DND-41 (cell line): ENCODE measurements at regions not wholly inside any gene's neighbourhood (a gene's known extent, or its start where the extent isn't known, plus 50 kb on each side); places are given as distances from the start of the nearest gene placed in this dataset.

Experiments used
- ATAC-seq: fragments of 200-7000 bp; cut with Tn5 transposase; 3 replicates; pipeline ENCODE4 v1.9.1; 2021; ENCODE audit warnings: low read depth; ENCODE audit not compliant: insufficient read depth
- DNase-seq: peaks from one replicate; pipeline ENCODE4 v3.0.0-alpha.2; 2020
- H2AFZ ChIP-seq: 2 replicates; pipeline ENCODE4 v1.6.0; 2012; ENCODE audit warnings: low read depth, low read length
- H3K27ac ChIP-seq: 2 replicates; pipeline ENCODE4 v1.5.1; 2012; ENCODE audit warnings: low read length, inconsistent platforms
- H3K27me3 ChIP-seq: fragments of 200-600 bp; sonication (generic); 2 replicates; pipeline ENCODE4 v1.6.0; 2012; ENCODE audit warnings: low read length, mild to moderate bottlenecking, inconsistent platforms; ENCODE audit not compliant: insufficient read depth, poor library complexity
- H3K36me3 ChIP-seq: 2 replicates; pipeline ENCODE4 v1.5.1; 2012; ENCODE audit warnings: low read length, inconsistent platforms; ENCODE audit not compliant: insufficient read depth
- H3K4me1 ChIP-seq: 2 replicates; pipeline ENCODE4 v1.5.1; 2012; ENCODE audit warnings: mild to moderate bottlenecking, low read length; ENCODE audit not compliant: insufficient read depth
- H3K4me2 ChIP-seq: 2 replicates; pipeline ENCODE4 v1.6.0; 2012; ENCODE audit warnings: mild to moderate bottlenecking, moderate library complexity, low read length, inconsistent platforms; ENCODE audit not compliant: insufficient read depth
- H3K4me3 ChIP-seq, 2 experiments: fragments of 200-600 bp in 1 of 2; shearing (Covaris generic) in 1 of 2; 2 replicates each; pipeline ENCODE4 v1.5.1; 2012 to 2016; ENCODE audit warnings: inconsistent platforms in 2 of 2, low read length in 2 of 2, mild to moderate bottlenecking in 2 of 2, low read depth in 1 of 2, moderate library complexity in 1 of 2
- H3K79me2 ChIP-seq: 2 replicates; pipeline ENCODE4 v1.6.0; 2012; ENCODE audit warnings: low read length, inconsistent platforms; ENCODE audit not compliant: insufficient read depth
- H3K9ac ChIP-seq: 2 replicates; pipeline ENCODE4 v1.6.0; 2012; ENCODE audit warnings: low read depth, mild to moderate bottlenecking, inconsistent platforms, low read length, moderate library complexity
- H3K9me3 ChIP-seq: 2 replicates; pipeline ENCODE4 v1.5.1; 2012; ENCODE audit warnings: low read length, moderate library complexity, mild to moderate bottlenecking, inconsistent platforms; ENCODE audit not compliant: insufficient read depth, severe bottlenecking
- H4K20me1 ChIP-seq: 2 replicates; pipeline ENCODE4 v1.6.0; 2012; ENCODE audit warnings: low read length; ENCODE audit not compliant: insufficient read depth
- EZH2 ChIP-seq: IDR thresholded peaks from 3 replicates; pipeline ENCODE4 v1.6.1; 2012; ENCODE audit warnings: borderline replicate concordance, low read depth, mild to moderate bottlenecking, moderate library complexity, low read length, inconsistent platforms; ENCODE audit not compliant: severe bottlenecking
- TF ChIP-seq, protein P1 (sequence below): IDR thresholded peaks from 2 replicates; pipeline ENCODE4 v1.5.1; 2012; ENCODE audit warnings: borderline replicate concordance, low read length, moderate library complexity, mild to moderate bottlenecking; ENCODE audit not compliant: poor library complexity, severe bottlenecking; ENCODE audit errors: extremely low read depth

DNA sequence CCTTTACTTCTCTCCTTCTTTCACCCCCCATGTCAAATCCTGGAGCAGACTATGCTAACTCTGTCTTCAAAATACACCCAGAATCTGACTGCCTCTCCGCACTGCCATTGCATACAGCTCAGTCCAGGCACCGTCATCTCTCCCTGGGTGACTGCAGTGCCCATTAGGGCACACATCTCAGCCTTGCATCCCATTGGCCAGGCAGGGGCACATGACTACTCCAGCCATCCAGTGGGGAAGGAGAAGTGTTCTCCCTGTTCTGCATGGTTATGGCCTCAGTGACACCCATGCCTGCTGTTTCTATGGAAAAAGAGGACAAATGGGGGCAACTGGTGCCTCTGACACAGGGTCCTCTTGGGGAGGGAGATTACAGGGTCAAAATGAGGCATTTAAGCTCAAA is 270.5 kb downstream of the MATN1 start:
- Histone ChIP-seq H3K9me3 (no peaks in the 10 kb centered on the region), H3K4me2 (no peak overlapping the region), H4K20me1 (0 out of 2 replicates have a peak, but pooled peaks cover 1% of the 10 kb centered on the region), H2AFZ (no peak overlapping the region), H3K4me1 (no peaks in the 10 kb centered on the region), H3K4me3 (no peak overlapping the region), H3K79me2 (no peaks in the 10 kb centered on the region), H3K27ac (no peak overlapping the region), H3K27me3 (peaks cover 4% of the 10 kb centered on the region), H3K9ac (no peak overlapping the region), H3K36me3 (no peaks in the 10 kb centered on the region)
- ATAC-seq: no peak
- TF ChIP-seq EZH2: no peak
- TF ChIP-seq, protein P1, sequence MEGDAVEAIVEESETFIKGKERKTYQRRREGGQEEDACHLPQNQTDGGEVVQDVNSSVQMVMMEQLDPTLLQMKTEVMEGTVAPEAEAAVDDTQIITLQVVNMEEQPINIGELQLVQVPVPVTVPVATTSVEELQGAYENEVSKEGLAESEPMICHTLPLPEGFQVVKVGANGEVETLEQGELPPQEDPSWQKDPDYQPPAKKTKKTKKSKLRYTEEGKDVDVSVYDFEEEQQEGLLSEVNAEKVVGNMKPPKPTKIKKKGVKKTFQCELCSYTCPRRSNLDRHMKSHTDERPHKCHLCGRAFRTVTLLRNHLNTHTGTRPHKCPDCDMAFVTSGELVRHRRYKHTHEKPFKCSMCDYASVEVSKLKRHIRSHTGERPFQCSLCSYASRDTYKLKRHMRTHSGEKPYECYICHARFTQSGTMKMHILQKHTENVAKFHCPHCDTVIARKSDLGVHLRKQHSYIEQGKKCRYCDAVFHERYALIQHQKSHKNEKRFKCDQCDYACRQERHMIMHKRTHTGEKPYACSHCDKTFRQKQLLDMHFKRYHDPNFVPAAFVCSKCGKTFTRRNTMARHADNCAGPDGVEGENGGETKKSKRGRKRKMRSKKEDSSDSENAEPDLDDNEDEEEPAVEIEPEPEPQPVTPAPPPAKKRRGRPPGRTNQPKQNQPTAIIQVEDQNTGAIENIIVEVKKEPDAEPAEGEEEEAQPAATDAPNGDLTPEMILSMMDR: no peak
- DNase-seq: no peak

DNA sequence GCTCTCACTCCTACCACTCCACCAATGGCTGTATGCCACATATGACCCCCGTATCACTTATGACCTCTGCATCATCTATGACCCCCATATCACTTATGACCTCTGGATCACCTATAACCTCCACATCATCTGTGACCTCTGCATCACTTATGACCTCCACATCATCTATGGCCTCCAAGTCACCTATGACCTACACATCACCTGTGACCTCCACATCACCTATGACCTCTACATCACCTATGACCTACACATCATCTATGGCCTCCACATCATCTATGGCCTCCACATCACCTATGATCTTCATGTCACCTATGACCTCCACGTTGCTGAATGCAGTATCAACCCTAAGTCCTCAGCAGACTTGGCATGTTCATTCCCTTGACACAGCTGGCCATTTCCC is 271.2 kb downstream of the MATN1 start:
- H3K79me2 ChIP-seq: no peaks in the 10 kb centered on the region
- no peak overlapping the region for H3K4me3 ChIP-seq
- no peak overlapping the region for H3K9ac ChIP-seq
- H3K4me2 ChIP-seq: no peak overlapping the region
- ATAC-seq: no peak
- no peak overlapping the region for H2AFZ ChIP-seq
- no peaks in the 10 kb centered on the region for H3K4me1 ChIP-seq
- 0 out of 2 replicates have a peak, but pooled peaks cover 4% of the 10 kb centered on the region for H4K20me1 ChIP-seq
- peaks cover 4% of the 10 kb centered on the region for H3K27me3 ChIP-seq
- no peaks in the 10 kb centered on the region for H3K9me3 ChIP-seq
- no peak for DNase-seq
- H3K27ac ChIP-seq: no peak overlapping the region
- TF ChIP-seq EZH2: no peak
- TF ChIP-seq, protein P1: no peak
- H3K36me3 ChIP-seq: no peaks in the 10 kb centered on the region

DNA sequence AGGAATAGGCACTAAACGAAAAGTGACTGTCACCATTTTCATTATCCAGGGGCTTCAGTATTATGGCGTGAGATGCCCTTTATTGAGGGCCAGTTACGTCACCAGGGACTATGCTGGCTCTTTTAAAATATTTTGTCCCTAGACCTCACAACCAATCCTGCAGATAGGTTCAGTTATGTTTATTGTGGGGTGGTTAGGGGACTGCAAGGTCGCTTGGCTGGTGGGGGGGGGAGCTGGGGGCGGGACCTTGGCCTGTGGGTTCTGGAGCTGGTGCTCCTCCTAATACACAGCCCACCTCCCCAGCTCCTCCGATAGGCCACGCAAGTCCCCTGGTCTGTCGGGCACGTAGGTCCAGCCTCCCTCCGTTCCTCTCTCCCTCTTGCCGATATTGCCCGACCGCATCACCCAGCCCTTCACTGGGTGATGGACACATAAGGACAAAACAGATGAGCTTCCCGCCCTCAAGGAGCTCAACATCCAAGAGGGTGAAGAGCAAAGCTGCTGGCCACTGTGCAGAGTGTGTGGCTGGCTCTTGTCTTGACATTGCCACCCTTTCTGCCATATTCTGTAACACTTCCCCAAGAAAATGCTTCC is 271.8 kb downstream of the MATN1 start:
- H3K9me3 ChIP-seq: no peaks in the 10 kb centered on the region
- TF ChIP-seq, protein P1: no peak
- TF ChIP-seq EZH2: no peak
- DNase-seq: no peak
- no peak overlapping the region for H3K4me2 ChIP-seq
- H3K36me3 ChIP-seq: no peaks in the 10 kb centered on the region
- peaks cover 4% of the 10 kb centered on the region for H3K27me3 ChIP-seq
- H3K79me2 ChIP-seq: no peaks in the 10 kb centered on the region
- H3K4me1 ChIP-seq: no peaks in the 10 kb centered on the region
- no peak overlapping the region for H2AFZ ChIP-seq
- H4K20me1 ChIP-seq: 0 out of 2 replicates have a peak, but pooled peaks cover 4% of the 10 kb centered on the region
- no peak overlapping the region for H3K4me3 ChIP-seq
- no peak for ATAC-seq
- H3K27ac ChIP-seq: no peak overlapping the region
- no peak overlapping the region for H3K9ac ChIP-seq
